HG02870 (cell line): ENCODE measurements at regions not wholly inside any gene's neighbourhood (a gene's known extent, or its start where the extent isn't known, plus 50 kb on each side); places are given as distances from the start of the nearest gene placed in this dataset.
"Not testable (repeated sequence)": the region's sequence is repeated elsewhere in the genome, so short reads cannot be mapped to it uniquely, and the experiment has no call there.

ENCODE experiments used
- ATAC-seq: cut with Tn5 transposase; IDR thresholded peaks from one replicate; pipeline ENCODE4 v1.9.1; 2021; ENCODE audit warnings: mild to moderate bottlenecking, moderate library complexity; ENCODE audit not compliant: unreplicated experiment

GRCh38 chr3:124303305-124303910, 311.5 kb upstream of the ROPN1 start:
- ATAC-seq: no peak

- no peak for ATAC-seq
Measured at GRCh38 chr3:124306665-124307064, 314.7 kb upstream of the ROPN1 start.

DNA sequence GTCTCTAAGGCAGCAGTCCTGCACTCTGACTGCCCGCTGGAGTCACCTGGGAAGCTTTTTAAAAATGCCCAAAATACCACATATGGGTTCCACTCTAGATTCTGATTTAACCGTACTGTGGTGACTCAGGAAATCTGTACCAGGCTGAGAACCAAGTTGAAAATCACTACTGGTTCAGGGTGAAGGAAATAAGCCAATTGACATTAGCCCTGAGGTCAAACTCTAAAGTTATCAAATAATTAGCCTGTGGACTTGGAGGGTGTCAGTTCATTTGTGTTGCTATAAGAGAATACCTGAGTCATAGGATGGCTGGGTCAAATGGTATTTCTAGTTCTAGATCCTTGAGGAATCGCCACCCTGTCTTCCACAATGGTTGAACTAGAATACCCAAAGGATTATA, 321.7 kb upstream of the ROPN1 start:
- ATAC-seq: no peak

DNA sequence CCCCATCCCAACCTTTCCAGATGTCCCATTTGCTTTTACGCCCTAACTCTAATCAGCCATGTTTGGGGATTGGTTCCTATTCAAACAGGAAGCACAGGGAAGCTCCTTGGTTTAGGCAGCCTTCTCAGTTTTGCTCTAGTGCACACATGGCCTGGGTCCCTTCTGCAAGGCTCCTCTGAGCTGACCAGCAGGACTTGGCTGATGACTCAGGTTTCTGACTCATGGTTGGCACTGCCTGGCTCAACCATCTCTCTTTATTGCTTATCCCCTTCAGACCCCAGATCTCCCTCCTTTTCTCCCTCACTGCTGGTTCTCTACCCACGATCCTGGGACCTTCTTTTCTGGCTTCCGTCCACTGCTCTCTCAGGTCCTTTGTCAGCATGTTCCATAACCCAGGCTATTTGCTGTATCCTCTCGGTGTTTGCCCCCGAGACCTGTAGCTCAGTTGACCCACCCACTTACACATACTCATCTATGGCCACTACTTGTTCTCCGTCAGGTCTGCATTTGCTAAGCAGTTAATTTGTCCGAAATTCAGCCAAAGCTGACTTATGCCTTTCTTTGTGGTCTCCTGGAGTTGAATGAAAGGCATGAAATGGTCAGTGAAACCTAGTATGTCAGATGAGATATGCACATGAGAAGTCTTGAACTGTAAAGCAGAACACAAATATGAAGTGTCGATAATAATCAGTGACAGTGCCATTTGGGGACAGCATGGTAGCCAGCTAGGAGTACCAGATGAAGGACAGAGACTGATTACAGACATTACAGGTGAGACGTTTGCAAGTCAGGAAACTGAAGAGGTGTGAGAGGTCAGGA, 323.5 kb upstream of the ROPN1 start:
- no peak for ATAC-seq

DNA sequence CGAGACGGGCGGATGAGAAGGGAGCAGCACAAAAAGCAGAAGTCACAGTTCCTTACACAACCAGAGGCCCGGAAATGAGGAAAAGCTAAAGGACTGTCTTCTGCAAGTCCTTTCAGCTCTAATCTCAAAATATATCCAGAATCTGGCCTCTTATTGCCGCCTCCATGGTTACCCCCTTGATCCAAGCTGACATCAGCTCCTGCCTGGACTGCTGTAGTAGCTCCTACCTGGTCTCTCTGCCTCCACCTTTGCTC, 324.0 kb upstream of the ROPN1 start:
- ATAC-seq: no peak

- ATAC-seq: no peak
Measured at GRCh38 chr3:124318014-124318413, 326.1 kb upstream of the ROPN1 start.

GRCh38 chr3:124318656-124319055, 326.7 kb upstream of the ROPN1 start:
- ATAC-seq: no peak

- ATAC-seq: no peak
Measured at GRCh38 chr3:124320976-124321375, 329.1 kb upstream of the ROPN1 start.

DNA sequence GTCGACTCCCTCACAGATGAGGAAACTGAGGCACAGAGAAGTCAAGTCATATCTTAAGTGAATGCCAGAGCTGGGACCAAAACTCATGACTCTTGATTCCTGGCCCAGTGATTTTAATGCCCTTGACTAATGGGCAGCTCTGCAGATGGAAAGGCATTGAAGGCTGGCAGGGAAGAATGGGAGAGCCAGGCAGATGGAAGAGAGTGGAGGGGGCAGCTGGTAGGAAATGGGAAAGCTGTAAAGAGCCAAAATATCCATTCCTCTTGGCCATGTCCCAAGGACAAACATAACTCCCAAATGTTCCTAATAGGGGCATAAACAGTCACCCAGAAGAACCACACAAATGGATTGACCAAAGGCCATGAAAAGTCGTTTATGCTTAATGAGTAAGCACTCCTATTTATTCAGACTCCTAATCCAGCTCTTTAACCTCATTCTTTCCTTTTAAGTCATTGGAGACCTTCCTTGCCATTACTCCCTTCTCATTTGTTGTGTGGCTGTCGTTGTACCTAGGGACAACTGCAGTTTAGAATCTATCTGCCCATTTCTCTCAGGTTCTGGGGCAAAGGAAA, 330.5 kb upstream of the ROPN1 start:
- ATAC-seq: no peak

DNA sequence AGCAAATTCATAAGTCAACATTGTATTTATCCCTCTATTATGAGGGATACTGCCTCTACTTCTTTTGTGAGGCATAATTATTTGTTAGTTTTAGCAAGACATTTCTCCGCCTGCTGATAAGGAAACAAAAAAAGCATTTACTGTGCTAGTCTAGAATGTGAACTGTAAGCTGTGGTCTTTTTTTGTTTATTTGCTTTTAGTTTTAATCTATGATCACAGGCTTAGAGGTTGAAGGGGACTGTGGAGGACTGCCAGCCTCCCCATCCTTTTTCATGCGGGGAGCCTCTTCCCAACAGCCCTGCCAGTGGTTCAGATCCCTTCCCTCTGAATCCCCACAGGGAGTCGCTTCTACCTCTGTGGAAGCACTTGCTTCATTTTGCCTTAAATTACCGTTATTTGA, 331.0 kb upstream of the ROPN1 start:
- no peak for ATAC-seq

- no peak for ATAC-seq
Measured at GRCh38 chr3:124325248-124325647, 333.3 kb upstream of the ROPN1 start.

DNA sequence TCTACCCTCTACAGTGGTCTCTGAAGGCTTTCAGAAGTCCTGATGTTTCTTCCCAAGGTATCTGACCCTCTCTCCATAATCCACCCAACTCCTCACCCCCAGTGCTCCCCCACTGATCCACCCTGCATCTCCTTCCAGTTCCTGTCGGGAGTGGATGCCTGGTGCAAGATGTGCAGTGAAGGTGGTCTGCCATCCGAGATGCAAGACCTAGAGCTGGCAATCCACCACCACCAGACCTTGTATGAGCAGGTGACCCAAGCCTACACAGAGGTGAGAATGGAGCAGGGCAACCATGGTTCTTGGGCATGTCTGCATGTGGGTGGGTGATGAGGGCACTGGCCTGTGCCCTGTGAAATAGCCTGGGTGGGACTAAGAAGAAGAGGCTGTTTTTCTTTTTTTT, 337.8 kb upstream of the ROPN1 start:
- no peak for ATAC-seq

- no peak for ATAC-seq
Measured at GRCh38 chr3:124333931-124334640, 342.2 kb upstream of the ROPN1 start.

DNA sequence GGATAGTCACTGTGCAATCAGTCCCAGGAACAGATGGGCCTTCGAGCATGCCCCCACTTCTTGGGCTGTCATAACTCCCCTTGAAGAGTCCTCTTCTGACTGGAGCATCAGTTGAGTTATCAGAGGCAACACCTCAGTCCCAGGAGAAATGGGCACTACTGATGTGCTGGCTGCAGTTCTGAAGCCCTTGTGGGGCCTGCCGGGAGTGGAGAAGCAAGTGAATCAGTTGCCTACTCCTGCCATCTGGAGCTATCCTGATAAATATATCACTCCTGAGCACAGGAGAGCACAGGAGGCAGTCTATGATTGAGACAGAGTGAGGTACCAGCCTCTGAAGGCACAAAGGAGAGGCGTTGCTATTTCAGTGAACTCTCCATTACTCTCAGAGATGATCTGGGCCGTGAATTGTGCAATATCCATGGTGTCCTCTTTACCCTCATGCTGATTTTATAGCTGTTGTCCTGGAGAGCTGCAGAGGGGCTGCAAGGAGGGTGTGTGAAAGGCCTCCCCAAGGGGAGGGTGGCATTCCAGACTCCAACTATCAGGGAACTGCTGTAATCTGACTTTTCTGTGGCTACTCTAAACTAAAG, 344.2 kb upstream of the ROPN1 start:
- no peak for ATAC-seq

DNA sequence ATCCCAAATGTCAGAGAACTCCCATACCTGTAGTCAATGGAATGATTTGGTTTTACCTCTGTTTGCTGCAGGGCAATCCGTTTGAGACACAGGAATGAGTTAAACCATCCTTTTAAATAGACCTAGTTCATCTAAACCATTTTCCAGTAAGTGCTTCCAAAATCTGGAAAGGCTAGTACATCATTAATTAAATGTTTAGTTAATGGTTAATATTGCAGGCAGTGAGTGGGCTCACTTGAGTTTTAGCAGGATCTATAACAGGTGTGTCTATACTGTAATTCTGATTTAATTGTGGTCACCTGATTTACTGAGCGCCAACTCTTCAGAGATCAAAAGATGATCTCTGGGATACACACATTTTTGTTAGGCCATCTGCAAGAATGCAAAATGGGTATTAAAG, 353.9 kb upstream of the ROPN1 start:
- no peak for ATAC-seq

- no peak for ATAC-seq
Measured at GRCh38 chr3:124346487-124346886, 354.6 kb upstream of the ROPN1 start.

DNA sequence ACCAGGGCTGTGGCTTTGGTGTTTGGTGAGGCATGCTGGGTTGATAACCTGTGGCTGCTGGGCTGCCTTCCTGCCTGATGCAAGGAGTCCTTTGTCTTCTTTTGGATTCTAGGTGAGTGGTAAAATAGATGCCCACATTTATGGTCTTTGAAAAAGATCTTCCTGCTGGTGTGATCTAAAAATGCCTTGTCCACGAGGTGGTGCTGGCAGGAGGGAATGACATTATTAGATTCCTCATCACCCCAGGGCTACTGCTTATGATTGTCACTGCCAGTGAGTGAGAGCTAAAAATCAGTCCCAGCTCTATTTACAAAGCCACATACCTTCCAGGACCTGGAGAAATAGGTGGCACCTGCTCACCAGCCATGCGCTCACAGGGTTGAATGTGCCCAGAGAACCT, 355.5 kb upstream of the ROPN1 start:
- no peak for ATAC-seq

GRCh38 chr3:124348555-124348954, 356.6 kb upstream of the ROPN1 start:
- not testable (repeated sequence) for ATAC-seq

GRCh38 chr3:124351430-124352148, 359.7 kb upstream of the ROPN1 start:
- ATAC-seq: no peak

DNA sequence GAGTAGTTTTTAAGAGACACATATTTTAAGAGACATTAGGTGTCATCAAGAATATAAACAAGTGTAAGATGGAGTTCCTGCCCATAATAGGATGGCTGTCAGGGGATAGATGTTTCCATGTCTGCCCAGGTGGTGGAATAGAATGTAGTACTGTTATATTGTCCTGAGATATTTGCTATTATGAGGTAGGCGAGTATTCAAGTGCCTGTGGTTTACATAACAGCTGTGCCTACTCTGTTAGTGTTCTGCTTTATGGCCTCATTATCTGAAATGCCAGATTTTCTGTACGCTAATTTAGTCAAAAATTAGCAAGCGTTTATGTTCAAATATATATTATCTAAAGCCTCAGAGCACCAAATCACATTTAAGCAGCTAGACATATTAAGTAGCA, 360.2 kb upstream of the ROPN1 start:
- ATAC-seq: no peak

GRCh38 chr3:124353691-124354090, 361.8 kb upstream of the ROPN1 start:
- no peak for ATAC-seq
